Loucy (cell line): ENCODE measurements at regions not wholly inside any gene's neighbourhood (a gene's known extent, or its start where the extent isn't known, plus 50 kb on each side); places are given as distances from the start of the nearest gene placed in this dataset.

ENCODE experiments used
- H2AFZ ChIP-seq: fragments of 200-600 bp; sonication (generic); 2 replicates; pipeline ENCODE4 v1.6.0; 2016; ENCODE audit warnings: antibody characterized with exemption, mild to moderate bottlenecking, low read length, moderate library complexity
- H3F3A ChIP-seq: fragments of 200-600 bp; 2 replicates; pipeline ENCODE4 v1.6.0; 2016; ENCODE audit warnings: antibody characterized with exemption, low read depth, mild to moderate bottlenecking
- H3K27me3 ChIP-seq: fragments of 200-600 bp; sonication (generic); 2 replicates; pipeline ENCODE4 v1.6.1; 2014; ENCODE audit warnings: low read length, mild to moderate bottlenecking; ENCODE audit not compliant: insufficient read depth, poor library complexity, severe bottlenecking
- H3K36me3 ChIP-seq: fragments of 200-600 bp; sonication (generic); 2 replicates; pipeline ENCODE4 v1.6.1; 2016; ENCODE audit warnings: low read length; ENCODE audit not compliant: insufficient read depth
- H3K4me1 ChIP-seq: fragments of 200-600 bp; sonication (generic); 2 replicates; pipeline ENCODE4 v1.5.1; 2014; ENCODE audit warnings: low read length, mild to moderate bottlenecking; ENCODE audit not compliant: insufficient read depth, poor library complexity, severe bottlenecking
- H3K4me2 ChIP-seq: fragments of 200-600 bp; sonication (generic); 2 replicates; pipeline ENCODE4 v1.6.0; 2014; ENCODE audit warnings: antibody characterized with exemption, low read length, low read depth, mild to moderate bottlenecking; ENCODE audit not compliant: poor library complexity, severe bottlenecking
- H3K4me3 ChIP-seq: fragments of 200-600 bp; sonication (generic); 2 replicates; pipeline ENCODE4 v1.5.1; 2014; ENCODE audit warnings: low read length, mild to moderate bottlenecking, mixed read lengths; ENCODE audit not compliant: poor library complexity, severe bottlenecking
- H3K79me2 ChIP-seq: fragments of 200-600 bp; sonication (generic); 2 replicates; pipeline ENCODE4 v1.6.1; 2014; ENCODE audit warnings: low read length; ENCODE audit not compliant: insufficient read depth
- H3K9ac ChIP-seq: fragments of 200-600 bp; sonication (generic); 2 replicates; pipeline ENCODE4 v1.6.0; 2014; ENCODE audit warnings: mild to moderate bottlenecking, low read depth, low read length, moderate library complexity; ENCODE audit not compliant: poor library complexity, severe bottlenecking
- H3K9me2 ChIP-seq: fragments of 200-600 bp; sonication (generic); replicated peaks from 2 replicates; pipeline ENCODE4 v1.6.1; 2016; ENCODE audit warnings: low read depth, low read length, mixed read lengths
- H3K9me3 ChIP-seq: fragments of 200-600 bp; sonication (generic); 2 replicates; pipeline ENCODE4 v1.6.1; 2014; ENCODE audit warnings: mild to moderate bottlenecking, antibody characterized with exemption, low read length, low read depth; ENCODE audit not compliant: insufficient read depth
- H4K20me1 ChIP-seq: fragments of 200-600 bp; sonication (generic); 2 replicates; pipeline ENCODE4 v1.6.0; 2014; ENCODE audit warnings: antibody characterized with exemption, low read length, mild to moderate bottlenecking; ENCODE audit not compliant: insufficient read depth, poor library complexity, severe bottlenecking
- EZH2phosphoT487 ChIP-seq: fragments of 200-600 bp; IDR thresholded peaks from 2 replicates; pipeline ENCODE4 v1.6.1; 2018; ENCODE audit warnings: antibody characterized with exemption, mild to moderate bottlenecking, moderate library complexity, borderline replicate concordance
- TF ChIP-seq, protein P1 (sequence below): fragments of 200-600 bp; sonication (generic); conservative IDR thresholded peaks from 2 replicates; pipeline ENCODE4 v1.5.1; 2014; ENCODE audit warnings: mild to moderate bottlenecking, antibody characterized with exemption, low read length

- Histone ChIP-seq H3K27me3 (no peaks in the 10 kb centered on the region), H3F3A (no peaks in the 10 kb centered on the region), H3K9me2 (no peaks in the 10 kb centered on the region), H2AFZ (no peak overlapping the region), H3K9me3 (no peaks in the 10 kb centered on the region), H3K79me2 (no peaks in the 10 kb centered on the region), H3K36me3 (no peaks in the 10 kb centered on the region), H3K4me1 (no peaks in the 10 kb centered on the region), H3K4me2 (no peak overlapping the region), H3K4me3 (no peak overlapping the region), H4K20me1 (no peaks in the 10 kb centered on the region), H3K9ac (no peak overlapping the region)
- no peak for TF ChIP-seq EZH2phosphoT487
- TF ChIP-seq, protein P1, sequence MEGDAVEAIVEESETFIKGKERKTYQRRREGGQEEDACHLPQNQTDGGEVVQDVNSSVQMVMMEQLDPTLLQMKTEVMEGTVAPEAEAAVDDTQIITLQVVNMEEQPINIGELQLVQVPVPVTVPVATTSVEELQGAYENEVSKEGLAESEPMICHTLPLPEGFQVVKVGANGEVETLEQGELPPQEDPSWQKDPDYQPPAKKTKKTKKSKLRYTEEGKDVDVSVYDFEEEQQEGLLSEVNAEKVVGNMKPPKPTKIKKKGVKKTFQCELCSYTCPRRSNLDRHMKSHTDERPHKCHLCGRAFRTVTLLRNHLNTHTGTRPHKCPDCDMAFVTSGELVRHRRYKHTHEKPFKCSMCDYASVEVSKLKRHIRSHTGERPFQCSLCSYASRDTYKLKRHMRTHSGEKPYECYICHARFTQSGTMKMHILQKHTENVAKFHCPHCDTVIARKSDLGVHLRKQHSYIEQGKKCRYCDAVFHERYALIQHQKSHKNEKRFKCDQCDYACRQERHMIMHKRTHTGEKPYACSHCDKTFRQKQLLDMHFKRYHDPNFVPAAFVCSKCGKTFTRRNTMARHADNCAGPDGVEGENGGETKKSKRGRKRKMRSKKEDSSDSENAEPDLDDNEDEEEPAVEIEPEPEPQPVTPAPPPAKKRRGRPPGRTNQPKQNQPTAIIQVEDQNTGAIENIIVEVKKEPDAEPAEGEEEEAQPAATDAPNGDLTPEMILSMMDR, result no peak
These were observed 115.9 kb upstream of the GAS1 start for GRCh38 chr9:87063246-87063645.

GRCh38 chr9:87063871-87064270 lies 116.6 kb upstream of the GAS1 start:
- Histone ChIP-seq H3F3A (no peaks in the 10 kb centered on the region), H3K4me2 (no peak overlapping the region), H3K36me3 (no peaks in the 10 kb centered on the region), H3K4me3 (no peak overlapping the region), H3K9me2 (no peaks in the 10 kb centered on the region), H3K27me3 (no peaks in the 10 kb centered on the region), H3K4me1 (no peaks in the 10 kb centered on the region), H3K9ac (no peak overlapping the region), H2AFZ (no peak overlapping the region), H3K9me3 (no peaks in the 10 kb centered on the region), H3K79me2 (no peaks in the 10 kb centered on the region), H4K20me1 (no peaks in the 10 kb centered on the region)
- TF ChIP-seq EZH2phosphoT487, result no peak
- TF ChIP-seq, protein P1, result no peak

DNA sequence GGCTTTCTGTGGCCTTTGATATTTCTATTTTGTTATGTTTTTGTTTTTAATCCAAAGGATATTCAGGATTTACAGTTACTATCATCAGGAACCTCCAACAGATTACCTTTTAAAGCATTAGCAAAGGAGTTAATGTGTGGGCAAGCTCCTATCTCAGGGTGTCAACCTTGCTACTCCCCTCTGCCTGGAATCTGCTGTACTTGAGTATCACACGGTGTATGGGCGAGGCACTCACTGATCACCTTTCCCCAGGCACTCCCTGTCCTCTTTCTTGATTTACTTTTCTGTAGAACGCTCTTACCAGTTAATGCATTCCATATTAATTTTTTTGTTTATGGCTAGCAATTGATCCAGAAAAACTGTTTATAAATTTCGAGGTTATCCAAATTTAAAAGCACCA lies 117.0 kb upstream of the GAS1 start:
- no peak overlapping the region for H3K4me2 ChIP-seq
- no peaks in the 10 kb centered on the region for H3K27me3 ChIP-seq
- H3K9me2 ChIP-seq, result no peaks in the 10 kb centered on the region
- H3K79me2 ChIP-seq, result no peaks in the 10 kb centered on the region
- H4K20me1 ChIP-seq, result no peaks in the 10 kb centered on the region
- H3K9ac ChIP-seq, result no peak overlapping the region
- H3K4me1 ChIP-seq, result no peaks in the 10 kb centered on the region
- no peak overlapping the region for H2AFZ ChIP-seq
- no peaks in the 10 kb centered on the region for H3K9me3 ChIP-seq
- no peak overlapping the region for H3K4me3 ChIP-seq
- H3F3A ChIP-seq, result no peaks in the 10 kb centered on the region
- H3K36me3 ChIP-seq, result no peaks in the 10 kb centered on the region
- no peak for TF ChIP-seq EZH2phosphoT487
- TF ChIP-seq, protein P1, result no peak
